ENCODE measurements at regions not wholly inside any gene's neighbourhood (a gene's known extent, or its start where the extent isn't known, plus 50 kb on each side); places are given as distances from the start of the nearest gene placed in this dataset.
"Not testable (repeated sequence)": the region's sequence is repeated elsewhere in the genome, so short reads cannot be mapped to it uniquely, and the experiment has no call there.

DNA sequence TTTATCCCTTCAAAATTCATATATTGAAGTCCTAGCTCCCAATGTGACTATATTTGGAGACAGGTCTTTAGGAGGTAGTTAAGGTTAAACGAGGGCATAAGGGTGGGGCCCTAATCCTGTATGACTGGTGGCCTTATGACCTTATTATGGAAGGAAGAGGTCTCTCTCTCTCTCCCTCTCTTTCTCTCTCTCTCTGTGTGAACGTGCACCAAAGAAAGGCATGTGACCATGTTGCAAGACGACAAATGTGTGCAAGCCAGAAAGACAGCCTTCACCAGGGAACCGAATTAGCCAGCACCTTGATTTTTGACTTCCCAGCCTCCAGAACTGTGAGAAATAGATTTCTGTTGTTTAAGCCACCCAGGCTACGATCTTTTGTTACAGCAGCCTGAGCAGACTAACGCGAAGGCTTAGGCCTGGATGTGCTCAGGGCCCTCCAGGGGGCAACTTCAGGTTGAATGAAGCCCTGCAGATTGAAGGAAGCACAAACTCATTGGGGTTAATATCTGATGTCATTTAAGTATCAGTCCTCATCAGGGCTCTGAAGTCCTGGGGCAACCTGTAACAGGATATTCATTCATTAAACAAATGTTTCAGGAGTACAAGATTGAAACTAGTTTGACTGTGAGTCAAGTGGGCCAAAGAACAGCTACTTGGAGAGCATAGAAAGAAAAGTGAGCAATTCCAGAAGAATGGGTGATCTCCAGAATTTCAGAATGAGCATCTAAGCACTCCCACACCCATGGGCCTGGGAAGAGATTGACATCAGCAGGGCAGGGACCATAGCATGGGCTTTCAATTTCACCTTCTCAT, 157.4 kb upstream of the TNFAIP3 start:
- DNase-seq (ENCODE audit: low read depth): no peak

DNA sequence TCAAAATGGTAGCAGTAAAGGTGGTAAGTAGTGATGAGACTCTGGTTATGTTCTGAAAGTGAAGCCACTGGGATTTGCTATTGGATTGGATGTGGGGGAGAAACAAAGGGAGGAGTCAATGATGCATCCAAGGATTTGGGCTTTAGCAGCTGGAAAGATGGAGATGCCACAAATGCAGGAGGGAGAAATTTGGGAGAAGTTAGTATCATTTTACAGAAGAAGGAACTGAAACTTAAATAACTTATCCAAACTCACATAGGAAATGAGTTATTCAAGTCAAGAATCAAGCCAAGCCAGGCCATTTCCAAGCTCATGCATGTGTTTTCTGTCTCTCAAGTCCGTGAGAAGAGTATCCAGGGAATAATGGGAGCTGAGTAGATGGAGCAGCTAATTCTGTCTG, 155.1 kb upstream of the TNFAIP3 start:
- DNase-seq (ENCODE audit: low read depth): no peak

DNA sequence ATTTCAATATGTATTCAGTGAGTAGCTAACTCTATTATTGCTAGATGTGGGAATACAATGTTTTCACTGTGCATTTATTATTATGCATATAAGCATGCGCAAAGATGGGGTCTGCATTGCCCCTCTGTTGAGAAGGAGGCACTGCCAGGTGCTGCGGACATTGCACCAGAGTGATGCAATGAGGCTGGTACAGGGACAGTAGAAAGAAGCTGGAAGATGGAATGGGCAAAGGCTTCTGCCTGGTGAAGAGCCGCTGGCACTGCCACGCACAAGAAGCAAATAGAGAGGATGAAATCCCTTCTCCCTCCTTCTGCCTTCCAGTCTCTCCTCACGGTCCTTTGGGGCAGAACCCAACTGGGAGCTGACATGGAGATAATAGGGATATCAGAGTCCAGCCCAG, 154.5 kb upstream of the TNFAIP3 start:
- no peak for DNase-seq (ENCODE audit: low read depth)

DNA sequence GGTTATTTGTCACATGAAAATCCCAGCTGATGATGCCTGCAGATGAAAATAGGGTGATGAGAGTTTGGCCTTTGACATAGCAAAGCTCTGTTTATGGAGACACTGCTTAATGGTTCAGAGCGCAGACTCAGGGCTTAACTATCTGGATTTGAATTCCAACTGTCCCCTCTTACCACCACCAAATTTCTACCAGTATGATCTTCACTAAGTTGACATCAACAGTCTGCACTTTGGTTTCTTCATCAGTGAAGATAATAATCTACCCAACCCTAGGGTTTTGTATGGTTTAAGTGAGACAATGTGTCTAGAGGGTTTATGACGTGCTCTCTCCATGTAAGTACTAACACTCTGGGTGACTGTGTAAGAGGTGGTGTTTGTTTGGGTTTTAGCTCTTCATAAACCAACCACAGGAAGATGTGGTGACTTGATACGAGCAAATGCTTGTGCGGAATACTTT, 151.4 kb upstream of the TNFAIP3 start:
- peak; percentile 15 for DNase-seq (ENCODE audit: low read depth)

DNA sequence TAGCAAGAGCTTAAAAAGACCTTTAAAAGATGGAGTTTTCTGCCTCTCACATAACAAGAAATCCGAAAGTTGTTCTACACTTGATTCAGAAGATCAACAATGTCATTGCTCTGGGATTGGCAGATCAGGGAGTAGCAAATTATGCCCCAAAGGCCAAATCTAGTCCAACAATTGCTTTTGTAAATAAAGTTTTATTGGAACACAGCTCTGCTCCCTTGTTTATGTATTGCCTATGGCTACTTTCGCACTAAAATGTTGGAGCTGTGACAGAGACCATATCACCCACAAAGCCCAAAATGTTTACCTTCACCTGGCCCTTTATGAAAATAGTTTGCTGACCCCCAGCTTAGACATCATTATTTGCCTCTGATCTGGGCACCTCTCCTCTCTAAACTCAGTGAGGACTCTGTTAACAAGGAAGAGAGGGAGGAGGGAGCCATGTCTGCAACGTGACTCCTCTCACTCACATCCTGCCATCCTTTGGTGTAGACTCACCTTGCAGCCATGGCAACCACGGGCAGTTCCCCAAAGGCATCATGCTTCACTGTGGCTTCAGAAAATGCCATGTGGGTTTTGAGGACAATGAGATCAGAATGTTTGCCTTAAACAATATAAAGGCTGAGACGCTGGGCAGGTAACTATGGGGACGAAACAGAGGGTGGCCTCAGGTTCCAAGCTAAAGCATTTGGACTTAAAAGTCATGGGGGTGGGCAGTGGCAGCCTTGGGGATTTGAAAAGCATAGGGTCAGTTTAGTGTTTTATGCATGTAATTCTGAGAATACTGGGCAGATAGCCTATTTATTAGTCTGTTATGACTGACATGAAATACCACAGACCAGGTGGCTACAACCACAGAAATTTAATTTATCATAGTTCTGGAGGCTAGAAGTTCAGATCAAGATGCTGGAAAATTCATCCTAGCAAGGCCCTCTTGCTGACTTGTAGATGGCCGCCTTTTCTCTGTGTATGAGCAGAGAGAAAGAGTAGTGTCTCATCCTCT, 149.7 kb upstream of the TNFAIP3 start:
- DNase-seq (ENCODE audit: low read depth): peak; percentile 30

DNA sequence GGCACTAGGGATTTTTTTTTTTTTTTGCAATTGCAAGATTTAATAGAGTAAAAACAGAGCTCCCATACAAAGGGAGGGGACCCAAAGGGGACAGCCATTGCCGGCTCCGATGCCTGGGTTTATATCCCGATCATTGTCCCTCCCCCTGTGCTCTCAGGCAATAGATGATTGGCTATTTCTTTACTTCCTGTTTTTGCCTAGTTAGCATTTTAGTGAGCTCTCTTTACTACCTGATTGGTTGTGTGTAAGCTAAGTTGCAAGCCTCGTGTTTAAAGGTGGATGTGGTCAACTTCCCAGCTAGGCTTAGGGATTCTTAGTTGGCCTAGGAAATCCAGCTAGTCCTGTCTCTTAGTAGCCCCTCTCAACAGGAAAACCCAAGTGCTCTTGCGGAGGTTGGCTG, 148.2 kb upstream of the TNFAIP3 start:
- DNase-seq (ENCODE audit: low read depth): not testable (repeated sequence)

DNA sequence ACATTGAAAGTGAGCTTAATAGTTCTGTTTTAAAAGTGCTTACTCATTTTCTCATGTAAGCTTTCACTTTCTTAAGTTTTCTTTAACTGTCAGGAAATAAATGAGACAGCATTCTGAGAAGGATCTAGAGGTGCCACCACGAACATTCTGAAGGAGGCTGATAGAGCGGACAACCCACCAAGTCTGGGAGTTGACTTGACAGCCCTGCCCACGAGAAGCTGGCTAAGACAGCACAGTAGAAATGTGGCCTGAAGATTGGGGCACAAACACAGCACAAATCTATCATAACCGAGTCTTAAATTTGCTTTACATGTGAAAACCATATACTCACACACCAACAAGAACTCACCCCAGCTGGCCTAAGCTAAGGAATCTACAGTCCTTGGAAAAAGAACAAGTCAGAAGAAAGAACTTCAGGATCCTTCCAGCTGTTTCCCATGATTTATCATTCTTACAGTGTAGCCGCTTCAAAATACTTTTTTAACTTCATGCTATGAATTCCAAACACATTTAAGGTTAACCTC, 144.2 kb upstream of the TNFAIP3 start:
- no peak for DNase-seq (ENCODE audit: low read depth)

DNA sequence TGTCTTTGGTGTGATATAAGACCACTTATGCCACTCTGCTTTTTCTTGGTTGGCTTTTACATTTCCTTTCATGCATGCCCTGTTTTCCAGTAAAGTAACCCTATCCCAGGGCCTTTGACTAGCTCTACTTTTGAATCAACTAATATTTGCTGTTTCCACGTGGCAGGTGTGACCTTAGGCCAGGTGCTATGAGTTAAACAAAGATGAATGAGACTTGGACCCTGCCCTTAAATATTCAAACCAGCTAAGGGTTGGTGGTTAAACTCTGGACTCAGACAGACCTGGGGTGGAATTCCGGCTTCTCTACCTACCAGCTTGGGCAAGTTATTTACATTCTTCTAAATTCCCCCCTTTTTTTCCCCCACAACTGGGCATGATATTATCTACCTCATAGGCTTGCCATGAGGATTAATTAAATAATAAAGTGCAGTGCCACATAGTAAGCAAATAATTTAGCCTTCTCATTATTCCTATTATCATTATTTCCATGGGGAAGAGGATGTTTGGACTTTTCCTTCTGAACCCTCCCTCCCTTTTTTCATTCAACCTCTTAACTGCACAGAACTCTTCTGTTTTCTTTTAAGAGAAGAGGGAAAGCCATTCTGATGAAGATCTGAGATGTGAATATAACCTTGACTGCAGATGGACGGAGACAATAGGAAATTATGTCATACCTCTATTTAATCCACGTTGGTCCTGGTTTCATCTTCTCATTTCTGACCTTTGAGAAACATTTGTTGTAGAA, 143.6 kb upstream of the TNFAIP3 start:
- DNase-seq (ENCODE audit: low read depth): no peak

DNA sequence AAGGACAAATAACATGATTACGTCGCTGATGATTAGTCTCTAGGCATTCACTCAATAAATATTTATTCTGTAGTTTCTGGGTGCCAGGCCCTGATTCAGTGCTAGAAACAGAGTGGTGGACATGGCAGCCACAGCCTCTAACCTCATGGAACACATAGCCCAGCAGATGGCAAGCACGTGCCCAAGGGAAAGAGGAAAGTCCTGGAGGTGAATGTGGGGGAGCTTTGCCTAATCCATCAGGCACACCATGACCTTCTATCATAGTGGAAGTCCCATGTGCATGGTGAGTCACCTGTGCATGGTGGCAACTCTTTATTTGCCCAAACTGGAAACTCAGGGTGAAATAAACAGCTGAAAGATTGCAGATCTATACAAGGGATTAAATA, 143.0 kb upstream of the TNFAIP3 start:
- no peak for DNase-seq (ENCODE audit: low read depth)

DNA sequence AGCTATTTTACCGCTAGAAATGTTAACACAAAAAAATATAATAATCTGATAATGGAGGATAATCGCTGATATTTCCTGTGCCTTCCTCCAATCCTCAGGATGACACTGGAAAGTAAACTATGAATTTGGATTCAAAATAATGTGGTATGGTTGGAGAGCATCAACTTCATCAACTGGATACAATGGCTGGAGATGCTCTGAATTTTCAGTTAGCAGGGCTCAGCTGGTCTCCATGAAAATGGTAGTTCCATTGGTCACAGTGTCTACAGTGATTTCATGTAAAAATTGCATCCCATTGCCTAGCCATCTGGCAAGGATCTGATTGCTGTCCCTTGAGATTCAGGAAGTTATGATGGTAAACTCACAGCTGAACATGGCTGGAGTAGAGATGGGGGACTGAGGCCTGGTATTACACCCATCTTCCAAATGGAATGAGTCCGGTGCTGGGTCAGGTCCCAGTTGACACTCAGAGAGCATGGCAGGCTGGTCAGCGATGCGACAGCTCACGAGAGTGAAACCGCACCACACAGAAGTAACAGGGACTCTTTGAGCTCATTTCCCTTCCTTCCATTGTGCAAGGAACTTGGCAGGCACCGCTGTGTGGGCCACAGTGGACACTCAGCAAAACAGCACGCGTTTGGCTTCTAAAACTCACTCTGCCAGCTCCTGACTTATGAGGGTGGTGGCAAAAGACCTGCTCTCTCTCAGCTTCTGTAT, 142.4 kb upstream of the TNFAIP3 start:
- no peak for DNase-seq (ENCODE audit: low read depth)

DNA sequence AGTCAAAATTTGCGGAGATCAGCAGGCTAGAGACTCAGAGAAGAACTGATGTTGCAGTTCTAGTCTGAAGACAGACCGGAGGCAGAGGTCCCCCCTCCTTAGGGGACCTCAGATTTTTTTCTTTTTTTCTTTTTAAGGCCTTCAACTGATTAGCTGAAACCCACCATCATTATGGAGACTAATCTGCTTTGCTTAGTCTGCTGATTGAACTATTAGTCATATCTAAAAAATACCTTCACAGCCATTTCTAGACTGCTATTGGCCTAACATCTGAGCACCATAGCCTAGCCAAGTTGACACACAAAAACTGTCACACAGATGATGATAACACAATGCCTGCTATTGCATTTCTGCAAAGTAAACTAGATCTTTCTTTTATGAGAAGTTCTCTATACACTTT, 141.1 kb upstream of the TNFAIP3 start:
- no peak for DNase-seq (ENCODE audit: low read depth)

DNA sequence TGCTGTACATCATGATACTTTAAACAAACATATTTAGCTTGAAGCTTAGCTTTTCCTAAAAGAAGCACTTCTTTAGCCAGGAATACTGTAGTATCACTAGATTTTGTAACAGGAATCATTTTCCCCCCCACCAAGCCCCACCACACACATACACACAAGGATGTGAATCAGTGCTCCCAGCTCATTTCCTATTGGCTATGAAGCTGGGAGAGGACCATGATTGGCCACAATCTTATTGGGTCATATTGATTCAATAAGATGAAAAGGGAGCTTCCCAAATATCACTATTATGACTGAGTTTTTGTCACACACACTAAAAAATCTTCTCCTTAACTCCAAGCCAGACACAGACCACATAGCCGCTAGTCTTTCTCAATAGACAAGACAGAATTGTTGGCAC, 140.5 kb upstream of the TNFAIP3 start:
- no peak for DNase-seq (ENCODE audit: low read depth)

DNA sequence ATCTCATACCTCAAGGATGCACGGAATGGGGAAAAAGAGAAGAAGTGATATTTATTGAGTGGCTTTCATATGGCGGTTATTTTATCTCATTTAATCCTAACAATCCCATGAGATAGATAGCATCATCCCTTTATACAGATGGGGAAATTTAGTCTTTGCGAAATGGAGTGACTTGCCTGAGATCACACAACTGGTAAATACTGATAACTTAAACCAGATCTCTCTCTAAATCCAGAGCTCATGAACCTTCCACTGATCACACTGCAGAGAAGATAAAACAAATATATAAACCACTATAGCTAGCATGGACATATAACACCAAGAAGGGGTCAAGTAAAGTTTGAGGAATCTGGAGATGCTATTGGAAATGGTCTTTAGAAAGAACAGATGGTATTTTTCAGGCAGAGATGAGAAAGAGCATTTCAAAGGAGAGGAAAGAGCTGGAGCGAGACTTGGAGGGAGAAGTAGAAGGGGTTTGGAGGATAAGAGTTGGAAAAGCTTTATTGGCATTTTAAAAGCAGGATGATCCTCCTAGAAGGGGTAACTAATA, 139.8 kb upstream of the TNFAIP3 start:
- no peak for DNase-seq (ENCODE audit: low read depth)

DNA sequence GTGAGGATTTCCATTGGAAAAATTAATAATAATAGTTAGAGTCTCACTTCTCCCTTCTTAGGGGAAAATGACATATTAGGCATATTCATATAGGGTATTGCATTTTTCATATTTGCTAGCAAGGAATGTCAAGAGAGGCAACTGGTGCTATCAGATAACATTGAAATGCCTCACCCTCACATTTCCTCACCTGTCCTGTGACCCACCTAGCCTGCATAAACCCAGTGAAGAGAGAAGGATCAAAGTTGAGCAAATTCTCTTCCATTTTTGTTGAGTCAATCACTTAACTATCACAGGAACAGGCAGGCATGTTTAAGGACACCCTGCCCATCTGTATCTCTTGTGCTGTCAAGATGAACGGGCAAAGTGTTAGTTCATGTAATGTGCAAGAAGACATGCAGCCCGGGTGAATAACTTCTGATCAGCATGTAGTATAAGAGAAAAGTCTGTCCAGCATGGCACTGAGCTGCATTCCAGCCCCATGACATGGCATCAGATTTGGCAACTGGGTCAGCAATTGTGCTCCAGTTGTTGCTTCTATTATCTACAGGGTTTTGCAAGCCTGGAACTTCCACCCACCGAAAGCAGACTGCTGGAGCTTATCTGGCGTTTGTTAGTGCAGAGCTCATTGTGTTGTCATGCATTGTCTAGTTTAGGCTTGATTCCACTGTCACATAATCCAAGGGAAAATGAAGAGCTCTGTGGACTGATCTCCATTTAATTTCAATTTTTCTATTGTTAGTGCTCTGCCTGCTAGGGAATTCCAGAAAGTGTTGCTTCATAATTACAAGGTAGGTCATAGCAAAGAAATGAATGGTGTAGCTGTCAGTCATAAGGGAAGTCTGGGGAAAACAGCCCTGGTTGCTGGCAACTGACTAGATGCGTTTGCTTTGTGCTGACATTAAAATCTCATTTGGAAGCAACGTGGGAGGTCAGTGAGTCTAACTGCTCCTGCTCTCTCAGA, 138.4 kb upstream of the TNFAIP3 start:
- DNase-seq (ENCODE audit: low read depth): peak; percentile 78

DNA sequence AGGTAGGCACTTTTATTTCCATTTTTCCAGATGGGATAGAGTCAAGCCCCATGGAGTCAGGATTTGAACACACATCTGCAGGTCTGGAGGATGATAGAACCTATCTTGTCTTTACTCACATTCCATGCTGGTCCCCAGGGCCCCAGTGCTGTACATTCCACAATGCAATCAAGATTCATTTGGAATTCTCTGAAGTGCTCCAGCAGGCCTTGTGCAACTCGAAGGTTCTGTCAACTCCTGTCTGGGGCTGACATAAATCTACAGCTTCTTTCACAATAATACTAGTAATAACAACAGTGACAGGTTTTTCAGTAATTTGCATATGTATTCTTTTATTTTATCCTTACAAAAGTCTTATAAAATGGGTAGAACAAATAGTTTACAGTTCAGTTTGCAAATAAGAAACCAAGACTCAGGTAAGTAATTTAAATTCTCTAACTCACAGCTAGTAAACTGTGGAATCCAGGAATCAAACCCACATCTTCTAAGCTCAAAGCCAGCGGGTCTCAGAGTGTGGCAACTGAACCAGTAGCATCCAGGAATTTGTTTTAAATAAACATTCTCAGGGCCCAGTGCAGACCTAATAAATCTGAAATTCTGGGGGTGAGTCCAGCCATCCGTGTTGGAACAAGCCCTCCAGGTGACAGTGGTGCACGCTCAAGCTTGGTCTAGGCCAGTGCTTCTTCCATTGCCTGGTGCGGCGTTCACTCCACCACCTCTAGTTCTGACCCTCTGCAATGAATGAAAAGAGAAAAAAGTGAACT, 137.0 kb upstream of the TNFAIP3 start:
- DNase-seq (ENCODE audit: low read depth): no peak

DNA sequence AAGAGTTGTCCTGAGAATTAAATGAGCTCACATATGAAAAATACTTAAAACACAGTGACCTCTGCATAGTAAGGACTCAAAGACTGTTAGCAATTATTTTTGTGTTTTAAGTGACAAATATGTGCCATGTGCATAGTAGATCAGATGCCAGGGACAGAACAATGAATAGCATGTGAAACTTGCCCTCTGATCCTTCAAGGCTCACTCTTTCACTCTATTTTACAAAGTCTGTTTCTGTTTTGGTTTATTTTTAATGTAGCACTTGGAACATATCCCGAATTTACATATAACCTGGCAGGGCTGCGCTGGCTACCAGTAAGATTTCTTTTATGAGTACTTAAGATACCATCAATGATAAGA, 135.5 kb upstream of the TNFAIP3 start:
- no peak for DNase-seq (ENCODE audit: low read depth)

DNA sequence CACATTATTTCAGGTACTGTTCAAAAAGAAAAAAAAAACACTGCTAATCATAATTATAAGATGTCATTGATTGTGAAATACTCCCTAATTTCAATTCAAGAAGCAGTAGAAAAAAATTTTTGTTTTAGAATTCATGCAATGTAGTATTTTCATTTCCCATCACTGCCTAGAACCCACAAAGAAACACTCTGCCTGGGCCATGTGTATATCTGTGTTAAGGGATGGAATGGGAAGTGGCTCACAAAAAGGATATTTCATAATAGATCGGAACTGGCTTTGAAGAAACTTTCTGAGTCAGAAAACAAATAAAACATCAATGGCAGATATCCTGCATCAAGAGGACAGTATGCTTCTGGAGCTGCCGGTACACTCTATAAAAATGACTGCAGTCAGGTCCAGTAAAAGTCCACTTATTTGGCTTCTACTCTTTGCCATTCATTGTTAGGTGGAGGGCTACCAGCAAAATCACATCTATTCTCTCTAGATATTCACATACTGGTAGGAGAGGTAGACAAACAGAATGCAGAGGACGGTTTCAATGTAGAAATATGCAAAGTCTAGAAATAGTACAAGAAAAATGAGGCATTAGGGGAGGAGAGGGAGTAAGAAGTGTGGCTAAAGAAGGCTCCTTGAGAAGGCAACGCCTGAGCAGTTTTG, 135.0 kb upstream of the TNFAIP3 start:
- DNase-seq (ENCODE audit: low read depth): peak; percentile 33

DNA sequence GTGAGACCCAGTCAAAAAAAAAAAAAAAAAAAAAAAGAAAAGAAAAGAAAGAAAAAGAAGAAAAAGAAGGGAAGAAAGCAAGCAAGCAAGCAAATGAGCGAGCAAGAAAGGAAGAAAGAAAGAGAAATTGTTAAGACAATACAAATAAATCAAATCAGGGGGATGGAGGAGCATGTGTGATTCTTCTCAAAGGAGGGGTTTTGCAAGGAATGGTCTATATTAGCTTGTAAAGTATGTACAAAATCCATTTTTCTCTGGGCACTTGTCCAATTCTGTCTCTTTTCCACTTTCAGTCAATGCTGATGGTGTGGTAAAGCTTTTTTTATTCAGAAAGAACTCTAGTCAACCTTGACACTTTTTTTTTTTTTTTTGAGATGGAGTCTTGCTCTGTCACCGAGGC, 133.7 kb upstream of the TNFAIP3 start:
- no peak for DNase-seq (ENCODE audit: low read depth)
